HEK293T (cell line): ENCODE measurements at regions not wholly inside any gene's neighbourhood (a gene's known extent, or its start where the extent isn't known, plus 50 kb on each side); places are given as distances from the start of the nearest gene placed in this dataset.

ENCODE experiments used
- BHLHE40 ChIP-seq: fragments of 450-650 bp; IDR thresholded peaks from 2 replicates; pipeline ENCODE4 v1.6.1; 2016; ENCODE audit warnings: mild to moderate bottlenecking, moderate library complexity, borderline replicate concordance
- LEF1 ChIP-seq: fragments of 450-650 bp; IDR thresholded peaks from 2 replicates; pipeline ENCODE4 v1.6.1; 2017; ENCODE audit warnings: mild to moderate bottlenecking, borderline replicate concordance
- SP1 ChIP-seq: fragments of 450-650 bp; IDR thresholded peaks from 2 replicates; pipeline ENCODE4 v1.6.1; 2017

DNA sequence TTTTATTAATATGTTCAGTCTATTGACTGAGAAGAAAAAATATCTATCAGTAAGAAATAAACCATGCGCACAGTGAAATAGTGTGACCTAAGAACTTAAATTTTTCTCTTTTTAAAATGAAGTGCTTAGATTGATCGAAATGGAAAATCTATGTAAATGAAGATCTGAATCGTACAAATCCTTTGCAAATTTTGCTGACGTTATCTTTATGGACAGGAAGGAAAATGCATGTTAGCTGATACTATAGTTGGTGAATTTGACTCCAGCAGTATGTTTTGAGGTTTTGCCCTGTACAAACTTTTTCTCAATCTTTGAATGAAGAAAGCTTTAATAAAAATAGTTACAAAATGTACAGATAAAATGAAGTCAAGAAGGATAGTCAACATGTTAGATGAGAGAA lies 82.9 kb downstream of the NRN1 start:
- TF ChIP-seq BHLHE40 (no peak), SP1 (no peak), LEF1 (no peak)
